ENCODE measurements at regions not wholly inside any gene's neighbourhood (a gene's known extent, or its start where the extent isn't known, plus 50 kb on each side); places are given as distances from the start of the nearest gene placed in this dataset.
A peak's percentile ranks its signal among the peaks of the same experiment; 100 is the strongest.

DNA sequence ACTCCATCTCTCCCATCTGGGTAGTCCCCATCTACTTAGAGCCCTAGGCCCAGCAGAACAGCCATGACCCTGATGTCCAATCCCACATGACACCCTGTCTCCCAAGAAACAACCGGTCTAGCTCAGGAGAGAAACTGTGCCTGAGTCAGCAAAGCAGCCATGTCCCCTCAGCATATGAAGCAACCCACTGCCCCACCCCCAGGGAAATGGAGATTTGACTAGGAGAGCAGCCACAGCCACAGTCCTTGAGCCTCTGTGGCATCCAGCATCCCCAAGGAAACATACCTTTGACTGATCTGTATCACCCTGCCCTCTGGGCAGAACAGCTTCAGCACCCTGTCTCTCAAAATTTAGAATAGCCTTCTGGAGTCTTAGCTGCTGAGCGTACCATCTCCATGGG, 641.9 kb upstream of the FBXO33 start:
- H3K4me3 Mint-ChIP-seq, result no peak overlapping the region
- DNase-seq, result no peak
- intact Hi-C loops (cut with micrococcal nuclease), result no loop called here
- H3K27ac Mint-ChIP-seq, result peak overlapping the region in 1 of 7 donors; percentile 2
- Histone ChIP-seq H3K4me1 (ENCODE audit: control insufficient read depth in 1 of 2, insufficient read depth in 2 of 2, low read length in 2 of 2) (no peaks in the 10 kb centered on the region), H2AFZ (ENCODE audit: insufficient read depth, low read depth, low read length, poor library complexity, severe bottlenecking) (no peak overlapping the region), H3K9ac (ENCODE audit: insufficient read depth, low read length, poor library complexity, severe bottlenecking) (no peak overlapping the region), H3K9me3 (replicated peaks in 1 of 2; ENCODE audit: control insufficient read depth in 1 of 2, insufficient read depth in 1 of 2, low read length in 2 of 2) (peaks cover 5 to 8% of the 10 kb centered on the region in 2 donors), H4K20me1 (ENCODE audit: insufficient read depth, low read length) (no peaks in the 10 kb centered on the region), H3K27me3 (ENCODE audit: control insufficient read depth in 2 of 2, insufficient read depth in 2 of 2, low read length in 2 of 2) (no peaks in the 10 kb centered on the region), H3K4me2 (replicated peaks; ENCODE audit: extremely low read depth, low read length, poor library complexity, severe bottlenecking) (no peak overlapping the region), H3K27ac (ENCODE audit: low read depth in 1 of 2, low read length in 2 of 2) (no peak overlapping the region), H3K79me2 (ENCODE audit: insufficient read depth, low read length) (no peaks in the 10 kb centered on the region), H3K36me3 (replicated peaks in 1 of 2; ENCODE audit: control insufficient read depth in 1 of 2, insufficient read depth in 2 of 2, low read length in 2 of 2) (no peaks in the 10 kb centered on the region), H3K4me3 (replicated peaks in 1 of 3; ENCODE audit: low read depth in 2 of 3, low read length in 3 of 3) (no peak overlapping the region)
- 80% methylated on average over 1 of the region's 2 CpGs for WGBS (ENCODE audit: insufficient coverage)
- no peaks in the 10 kb centered on the region for H3K27me3 Mint-ChIP-seq (ENCODE audit: low read depth in 3 of 3)
- no peaks in the 10 kb centered on the region for H3K4me1 Mint-ChIP-seq
- TF ChIP-seq CTCF (IDR thresholded peaks at IDR 0.05), result no peak
- peaks cover 0 to 7% (median 2%) of the 10 kb centered on the region in 7 donors for H3K9me3 Mint-ChIP-seq
- no peaks in the 10 kb centered on the region for H3K36me3 Mint-ChIP-seq

GRCh38 chr14:40072175-40072574, 639.9 kb upstream of the FBXO33 start:
- H3K9ac ChIP-seq (ENCODE audit: insufficient read depth, low read length, poor library complexity, severe bottlenecking), result no peak overlapping the region
- Mint-ChIP-seq H3K4me1 (no peaks in the 10 kb centered on the region), H3K9me3 (peaks cover 0 to 7% (median 2%) of the 10 kb centered on the region in 7 donors), H3K27me3 (ENCODE audit: low read depth in 3 of 3) (no peaks in the 10 kb centered on the region), H3K36me3 (no peaks in the 10 kb centered on the region), H3K27ac (no peak overlapping the region), H3K4me3 (no peak overlapping the region)
- H3K4me1 ChIP-seq (ENCODE audit: control insufficient read depth in 1 of 2, insufficient read depth in 2 of 2, low read length in 2 of 2), result no peaks in the 10 kb centered on the region
- no peaks in the 10 kb centered on the region for H4K20me1 ChIP-seq (ENCODE audit: insufficient read depth, low read length)
- H2AFZ ChIP-seq (ENCODE audit: insufficient read depth, low read depth, low read length, poor library complexity, severe bottlenecking), result no peak overlapping the region
- WGBS (ENCODE audit: insufficient coverage), result no CpG with 5 or more reads among the region's 1 CpG
- no peak overlapping the region for H3K4me3 ChIP-seq (replicated peaks in 1 of 3; ENCODE audit: low read depth in 2 of 3, low read length in 3 of 3)
- intact Hi-C loops (cut with micrococcal nuclease), result no loop called here
- no peak for DNase-seq
- no peak for TF ChIP-seq CTCF (IDR thresholded peaks at IDR 0.05)
- H3K9me3 ChIP-seq (replicated peaks in 1 of 2; ENCODE audit: control insufficient read depth in 1 of 2, insufficient read depth in 1 of 2, low read length in 2 of 2), result peaks cover 5 to 8% of the 10 kb centered on the region in 2 donors
- no peaks in the 10 kb centered on the region for H3K79me2 ChIP-seq (ENCODE audit: insufficient read depth, low read length)
- no peak overlapping the region for H3K4me2 ChIP-seq (replicated peaks; ENCODE audit: extremely low read depth, low read length, poor library complexity, severe bottlenecking)
- no peak overlapping the region for H3K27ac ChIP-seq (ENCODE audit: low read depth in 1 of 2, low read length in 2 of 2)
- no peaks in the 10 kb centered on the region for H3K36me3 ChIP-seq (replicated peaks in 1 of 2; ENCODE audit: control insufficient read depth in 1 of 2, insufficient read depth in 2 of 2, low read length in 2 of 2)
- H3K27me3 ChIP-seq (ENCODE audit: control insufficient read depth in 2 of 2, insufficient read depth in 2 of 2, low read length in 2 of 2), result no peaks in the 10 kb centered on the region
